Activated CD4-positive, alpha-beta T cell treated with anti-CD3 and anti-CD28 coated beads, Interleukin-2, amount 10 ng/mL, durations not matched to agents 24 days and 14 days (primary cell): ENCODE measurements at regions not wholly inside any gene's neighbourhood (a gene's known extent, or its start where the extent isn't known, plus 50 kb on each side); places are given as distances from the start of the nearest gene placed in this dataset.
A peak's percentile ranks its signal among the peaks of the same experiment; 100 is the strongest.

Experiments used
- DNase-seq: peaks from one replicate; pipeline ENCODE4 v3.0.0; 2022
- H3K27ac Mint-ChIP-seq: one replicate; pipeline ENCODE4 v1.8.0; 2022; ENCODE audit warnings: mild to moderate bottlenecking, mixed read lengths
- H3K27me3 Mint-ChIP-seq: one replicate; pipeline ENCODE4 v1.8.0; 2022; ENCODE audit warnings: mixed read lengths
- H3K36me3 Mint-ChIP-seq: one replicate; pipeline ENCODE4 v1.8.0; 2022; ENCODE audit warnings: low read depth, mild to moderate bottlenecking, mixed read lengths
- H3K4me1 Mint-ChIP-seq: one replicate; pipeline ENCODE4 v1.8.0; 2021; ENCODE audit warnings: mixed read lengths
- H3K4me3 Mint-ChIP-seq: one replicate; pipeline ENCODE4 v1.8.0; 2022; ENCODE audit warnings: mild to moderate bottlenecking, moderate library complexity, mixed read lengths
- H3K9me3 Mint-ChIP-seq: one replicate; pipeline ENCODE4 v1.8.0; 2021; ENCODE audit warnings: mixed read lengths
- intact Hi-C: fragments of 100-400 bp; cut with micrococcal nuclease; formaldehyde crosslinking; loops from one replicate; pipeline ENCODE4 v1.15.1; 2023

DNA sequence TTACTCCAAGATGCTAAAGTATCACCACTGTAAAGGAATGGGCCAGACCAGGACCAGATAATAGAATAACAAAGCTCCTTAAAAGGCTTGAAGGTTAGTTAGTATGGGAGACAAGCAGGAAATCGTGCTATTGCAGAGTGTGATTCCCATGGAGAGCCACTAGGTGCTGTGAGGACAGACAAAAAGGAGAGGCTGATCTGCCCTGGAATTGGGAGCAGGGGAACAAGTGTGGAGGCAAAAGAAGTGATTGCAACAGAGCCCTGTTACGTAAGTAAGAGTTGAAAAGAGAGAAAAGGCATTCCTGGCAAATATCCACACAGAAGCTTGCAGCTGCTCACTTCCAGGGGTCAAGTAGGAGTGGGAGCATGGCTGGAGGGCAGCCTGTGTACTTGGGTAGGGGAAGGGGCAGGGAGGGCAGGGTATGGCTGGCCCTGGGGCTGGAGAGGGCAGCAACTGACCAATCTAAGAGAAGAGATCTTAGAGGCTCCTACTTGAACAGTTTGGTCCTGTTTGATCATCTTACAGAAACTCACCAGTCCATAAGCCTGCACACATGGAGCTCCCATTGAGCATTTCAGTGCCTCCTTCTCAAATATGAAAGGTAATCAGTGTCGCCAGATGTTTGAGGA is 207.7 kb upstream of the GJB5 start:
- peak; percentile 11 for DNase-seq
- Mint-ChIP-seq H3K4me3 (no peak overlapping the region), H3K27me3 (no peaks in the 10 kb centered on the region), H3K9me3 (no peaks in the 10 kb centered on the region), H3K4me1 (no peaks in the 10 kb centered on the region), H3K27ac (no peak overlapping the region), H3K36me3 (no peaks in the 10 kb centered on the region)
- intact Hi-C loops = no loop called here

- Mint-ChIP-seq H3K27ac (no peak overlapping the region), H3K9me3 (no peaks in the 10 kb centered on the region), H3K27me3 (no peaks in the 10 kb centered on the region), H3K4me3 (no peak overlapping the region), H3K36me3 (no peaks in the 10 kb centered on the region), H3K4me1 (no peaks in the 10 kb centered on the region)
- intact Hi-C loops = no loop called here
- DNase-seq = no peak
Measured at GRCh38 chr1:34549199-34549598, 205.6 kb upstream of the GJB5 start.

DNA sequence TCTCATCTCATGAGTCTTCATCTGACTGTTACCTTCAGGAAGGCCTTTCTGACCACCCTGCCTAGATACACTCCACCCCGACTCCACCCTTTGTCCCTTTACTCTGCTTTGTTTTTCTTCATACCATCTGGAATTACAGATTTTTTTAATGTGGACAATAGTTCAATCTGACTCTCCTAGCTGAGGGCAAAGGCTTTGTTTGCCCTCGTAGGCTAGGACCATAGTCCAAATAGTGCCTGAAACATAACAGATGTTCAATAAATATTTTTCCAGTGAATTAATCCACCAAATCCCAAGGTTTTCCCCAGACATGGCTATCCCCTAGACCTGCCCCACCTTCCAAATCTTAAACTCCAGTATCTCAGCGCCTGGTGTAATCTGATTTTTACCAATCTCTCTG is 176.5 kb upstream of the GJB5 start:
- no peaks in the 10 kb centered on the region for H3K9me3 Mint-ChIP-seq
- intact Hi-C loops = no loop called here
- no peaks in the 10 kb centered on the region for H3K36me3 Mint-ChIP-seq
- no peak for DNase-seq
- no peaks in the 10 kb centered on the region for H3K4me1 Mint-ChIP-seq
- H3K27me3 Mint-ChIP-seq = no peaks in the 10 kb centered on the region
- H3K4me3 Mint-ChIP-seq = no peak overlapping the region
- no peak overlapping the region for H3K27ac Mint-ChIP-seq

DNA sequence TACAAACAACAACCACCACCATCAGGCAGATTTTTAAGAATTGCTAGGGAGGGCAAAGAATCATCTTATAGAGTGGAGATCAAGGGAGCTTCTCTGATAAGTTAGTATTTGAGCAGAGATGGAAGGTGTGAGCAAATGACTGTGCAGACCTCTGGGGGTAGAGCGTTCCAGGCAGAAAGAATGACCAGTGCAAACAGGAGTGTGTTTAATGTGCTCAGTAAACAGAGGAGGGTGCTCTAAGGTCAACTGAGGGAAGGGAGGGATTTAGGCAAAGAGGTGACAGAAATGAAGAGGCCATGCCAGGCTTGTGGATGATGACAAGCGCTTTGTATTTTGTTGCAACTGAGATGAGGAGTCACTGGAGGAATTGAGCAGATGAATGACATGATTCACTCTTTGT is 172.5 kb upstream of the GJB5 start:
- Mint-ChIP-seq H3K27me3 (no peaks in the 10 kb centered on the region), H3K27ac (no peak overlapping the region), H3K36me3 (no peaks in the 10 kb centered on the region), H3K4me1 (no peaks in the 10 kb centered on the region), H3K9me3 (no peaks in the 10 kb centered on the region), H3K4me3 (no peak overlapping the region)
- no peak for DNase-seq
- intact Hi-C loops = no loop called here

- no peak overlapping the region for H3K4me3 Mint-ChIP-seq
- no peaks in the 10 kb centered on the region for H3K27me3 Mint-ChIP-seq
- H3K4me1 Mint-ChIP-seq = no peaks in the 10 kb centered on the region
Measured at GRCh38 chr1:34587761-34588160, 167.1 kb upstream of the GJB5 start.

DNA sequence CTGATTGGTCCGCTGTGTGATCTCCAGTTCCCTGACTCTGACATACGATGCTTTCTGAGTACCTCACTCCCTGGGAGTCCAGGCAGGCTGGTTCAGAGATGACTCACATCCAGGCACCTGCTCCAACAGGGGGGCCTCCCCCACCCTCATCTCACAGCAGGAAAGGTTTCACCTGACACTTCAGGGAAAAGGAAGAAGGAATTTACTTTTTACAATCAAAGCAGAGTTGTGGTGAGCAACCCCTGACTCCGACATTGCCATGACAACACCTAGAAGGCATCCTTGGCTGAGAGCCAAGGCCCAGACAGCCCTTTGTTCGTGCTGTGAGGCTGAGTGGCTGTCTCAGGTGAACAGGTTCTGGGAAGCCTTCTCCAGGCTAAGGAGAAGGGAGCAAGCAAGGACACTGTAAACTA is 164.6 kb upstream of the GJB5 start:
- no peak for DNase-seq
- intact Hi-C loops = no loop called here
- no peak overlapping the region for H3K27ac Mint-ChIP-seq

More at GRCh38 chr1:34587761-34588160, 167.1 kb upstream of the GJB5 start:
- DNase-seq = no peak
- no peak overlapping the region for H3K27ac Mint-ChIP-seq
- no peaks in the 10 kb centered on the region for H3K9me3 Mint-ChIP-seq
- intact Hi-C loops = no loop called here
- no peaks in the 10 kb centered on the region for H3K36me3 Mint-ChIP-seq

DNA sequence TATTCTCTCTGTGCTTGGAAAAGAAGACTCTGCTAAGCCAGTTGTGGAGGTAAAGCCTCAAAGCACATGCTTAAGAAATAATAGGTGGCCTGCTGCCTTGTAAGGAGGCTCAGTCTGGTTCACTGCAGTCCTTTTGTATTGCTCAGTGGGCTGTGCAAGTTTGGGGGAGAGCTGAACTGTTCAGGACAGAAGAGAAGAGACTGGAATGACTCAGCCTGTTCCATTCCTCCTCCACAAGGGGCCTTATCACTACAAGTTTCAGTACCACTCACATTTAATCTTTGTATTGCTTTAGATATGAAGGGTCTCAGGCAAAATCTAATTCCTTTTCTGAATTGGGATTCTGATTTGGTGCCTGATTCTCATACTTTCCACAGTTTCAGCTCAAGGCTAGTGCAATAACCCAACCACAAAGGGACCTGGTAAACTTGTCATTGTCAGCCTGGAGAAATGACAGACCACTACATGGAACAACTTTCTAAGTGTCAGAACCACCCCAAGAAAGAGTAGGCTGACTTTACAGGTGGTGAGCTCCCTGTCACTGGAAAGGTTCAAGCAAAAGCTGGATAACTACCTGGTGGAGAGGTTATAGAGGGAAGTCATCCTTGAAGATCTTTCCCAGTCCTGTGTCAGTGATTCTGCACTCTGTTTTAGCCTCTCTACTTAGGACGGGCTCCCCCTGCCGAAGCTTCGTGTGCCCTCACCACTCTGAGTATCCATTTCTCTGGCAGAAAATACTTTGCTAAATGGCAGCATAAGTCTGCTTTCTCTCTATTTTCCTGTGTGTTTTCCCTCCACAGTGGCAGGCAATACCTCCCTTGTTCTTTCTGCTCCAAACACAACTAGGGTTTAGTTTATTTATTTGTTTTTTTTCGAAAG is 162.9 kb upstream of the GJB5 start:
- Mint-ChIP-seq H3K27me3 (peaks cover 2% of the 10 kb centered on the region), H3K4me1 (no peaks in the 10 kb centered on the region), H3K9me3 (no peaks in the 10 kb centered on the region), H3K4me3 (no peak overlapping the region), H3K36me3 (no peaks in the 10 kb centered on the region), H3K27ac (no peak overlapping the region)
- intact Hi-C loops = no loop called here
- no peak for DNase-seq

More for the DNA sequence above, 164.6 kb upstream of the GJB5 start:
- Mint-ChIP-seq H3K4me1 (no peaks in the 10 kb centered on the region), H3K4me3 (no peak overlapping the region), H3K9me3 (no peaks in the 10 kb centered on the region), H3K36me3 (no peaks in the 10 kb centered on the region), H3K27me3 (peaks cover 2% of the 10 kb centered on the region)

- no peak overlapping the region for H3K27ac Mint-ChIP-seq
- H3K36me3 Mint-ChIP-seq = no peaks in the 10 kb centered on the region
- peaks cover 2% of the 10 kb centered on the region for H3K27me3 Mint-ChIP-seq
- no peak overlapping the region for H3K4me3 Mint-ChIP-seq
- intact Hi-C loops = loop anchor here (2.0 kb wide), 1 partner anchor 137 kb away; no protein-coding TSS in a partner anchor
- H3K9me3 Mint-ChIP-seq = no peaks in the 10 kb centered on the region
- no peaks in the 10 kb centered on the region for H3K4me1 Mint-ChIP-seq
- DNase-seq = peak; percentile 87
Measured at GRCh38 chr1:34597877-34598514, 156.9 kb upstream of the GJB5 start.

GRCh38 chr1:34602907-34603306 is 151.9 kb upstream of the GJB5 start:
- Mint-ChIP-seq H3K27ac (no peak overlapping the region), H3K4me3 (no peak overlapping the region), H3K4me1 (no peaks in the 10 kb centered on the region), H3K36me3 (no peaks in the 10 kb centered on the region), H3K9me3 (no peaks in the 10 kb centered on the region), H3K27me3 (peaks cover 2% of the 10 kb centered on the region)
- intact Hi-C loops = no loop called here
- DNase-seq = no peak

DNA sequence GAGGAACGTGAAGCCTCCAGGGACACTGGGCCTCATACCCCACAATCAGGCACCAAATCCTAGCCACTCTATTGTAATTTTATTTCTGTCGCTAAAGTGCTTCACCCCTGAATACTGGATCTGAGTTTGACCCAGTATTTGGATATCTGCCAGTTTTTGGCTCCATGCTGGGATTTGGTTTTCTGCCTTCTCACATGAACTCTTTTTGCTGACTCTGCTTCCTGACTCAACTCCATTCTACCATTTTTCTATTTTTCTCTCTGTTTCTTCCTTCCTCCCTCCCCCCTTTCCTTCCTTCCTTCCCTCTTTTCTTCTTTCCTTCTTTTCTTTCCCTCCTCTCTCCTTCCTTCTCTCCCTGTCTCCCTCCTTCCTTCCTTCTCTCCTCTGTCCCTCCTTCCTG is 151.3 kb upstream of the GJB5 start:
- Mint-ChIP-seq H3K27ac (no peak overlapping the region), H3K4me1 (no peaks in the 10 kb centered on the region), H3K36me3 (no peaks in the 10 kb centered on the region), H3K9me3 (no peaks in the 10 kb centered on the region), H3K27me3 (peaks cover 2% of the 10 kb centered on the region), H3K4me3 (no peak overlapping the region)
- intact Hi-C loops = no loop called here
- DNase-seq = no peak

- Mint-ChIP-seq H3K4me1 (no peaks in the 10 kb centered on the region), H3K27ac (no peak overlapping the region), H3K36me3 (no peaks in the 10 kb centered on the region), H3K9me3 (no peaks in the 10 kb centered on the region), H3K4me3 (no peak overlapping the region), H3K27me3 (peaks cover 10% of the 10 kb centered on the region)
- no peak for DNase-seq
- intact Hi-C loops = no loop called here
Measured at GRCh38 chr1:34606504-34606903, 148.3 kb upstream of the GJB5 start.

- intact Hi-C loops = no loop called here
- H3K4me1 Mint-ChIP-seq = no peaks in the 10 kb centered on the region
- no peak overlapping the region for H3K27ac Mint-ChIP-seq
- H3K36me3 Mint-ChIP-seq = no peaks in the 10 kb centered on the region
- no peak for DNase-seq
- H3K27me3 Mint-ChIP-seq = peaks cover 14% of the 10 kb centered on the region
- H3K4me3 Mint-ChIP-seq = no peak overlapping the region
- no peaks in the 10 kb centered on the region for H3K9me3 Mint-ChIP-seq
Measured at GRCh38 chr1:34610063-34610462, 144.8 kb upstream of the GJB5 start.

DNA sequence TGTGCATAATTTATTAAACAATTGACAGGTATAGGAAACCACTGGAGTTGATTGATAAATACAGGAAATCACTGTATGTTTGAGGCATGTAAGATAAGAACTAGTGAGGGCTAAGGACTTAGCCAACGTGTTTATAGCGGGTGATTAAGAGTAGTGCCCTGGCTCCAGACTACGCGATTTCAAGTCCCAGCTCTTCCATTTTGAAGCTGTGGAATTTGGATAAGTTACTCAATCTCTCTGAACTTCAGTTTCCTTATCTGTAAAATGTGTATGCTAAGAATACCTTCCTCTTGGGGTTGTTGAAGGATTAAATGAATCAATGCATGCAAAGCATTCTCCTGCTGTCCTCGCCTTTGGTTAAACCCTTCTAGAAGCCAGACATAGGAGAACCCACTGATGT is 143.3 kb upstream of the GJB5 start:
- H3K27me3 Mint-ChIP-seq = peaks cover 14% of the 10 kb centered on the region
- no peaks in the 10 kb centered on the region for H3K36me3 Mint-ChIP-seq
- no peak overlapping the region for H3K4me3 Mint-ChIP-seq
- intact Hi-C loops = no loop called here
- H3K27ac Mint-ChIP-seq = no peak overlapping the region
- no peak for DNase-seq
- H3K4me1 Mint-ChIP-seq = no peaks in the 10 kb centered on the region
- H3K9me3 Mint-ChIP-seq = no peaks in the 10 kb centered on the region

- Mint-ChIP-seq H3K4me3 (no peak overlapping the region), H3K4me1 (no peaks in the 10 kb centered on the region), H3K9me3 (no peaks in the 10 kb centered on the region), H3K36me3 (no peaks in the 10 kb centered on the region), H3K27me3 (peaks cover 14% of the 10 kb centered on the region), H3K27ac (no peak overlapping the region)
- DNase-seq = no peak
- intact Hi-C loops = no loop called here
Measured at GRCh38 chr1:34612091-34612827, 142.6 kb upstream of the GJB5 start.
